ENCODE measurements at regions not wholly inside any gene's neighbourhood (a gene's known extent, or its start where the extent isn't known, plus 50 kb on each side); places are given as distances from the start of the nearest gene placed in this dataset.

GRCh38 chr18:34990597-34990996, 50.6 kb upstream of the MAPRE2 start:
- TF ChIP-seq POLR2AphosphoS5 (IDR thresholded peaks at IDR 0.05; ENCODE audit: borderline replicate concordance, low read depth, low read length) (no peak), EZH2 (IDR thresholded peaks at IDR 0.05) (no peak)

All from SK-N-MC (cell line).